HCT116 (cell line): ENCODE measurements at regions not wholly inside any gene's neighbourhood (a gene's known extent, or its start where the extent isn't known, plus 50 kb on each side); places are given as distances from the start of the nearest gene placed in this dataset.
"Not testable (repeated sequence)": the region's sequence is repeated elsewhere in the genome, so short reads cannot be mapped to it uniquely, and the experiment has no call there.

Experiments
- ATAC-seq: fragments of 200-7000 bp; cut with Tn5 transposase; 2 replicates; pipeline ENCODE4 v1.9.1; 2020; ENCODE audit warnings: mild to moderate bottlenecking, moderate library complexity
- BruUV-seq: library from RNA; stranded (reverse); fragments of 400-500 nt; replicated peaks from 2 replicates; lab custom pipeline; 2021; lab: Mats Ljungman, UMichigan
- CTCF ChIA-PET: fragments of 300-600 bp; sonication (Branson Sonifier 250); formaldehyde crosslinking; loops from one replicate; lab custom pipeline; 2021; ENCODE audit warnings: antibody characterized with exemption; lab: Charles Lee
- POLR2A ChIA-PET: fragments of 300-600, 350-600 bp; sonication (Branson Sonifier 250); formaldehyde crosslinking; loops from one replicate; lab custom pipeline; 2021; ENCODE audit warnings: antibody characterized with exemption; lab: Charles Lee
- RAD21 ChIA-PET, 2 experiments: fragments of 300-600 bp; sonication (Branson Sonifier 250); formaldehyde crosslinking; loops; one replicate each; lab custom pipeline; 2023; ENCODE audit warnings: low total read pairs in 2 of 2; ENCODE audit not compliant: uncharacterized antibody in 2 of 2, unreplicated experiment in 2 of 2, low non-redundant PET in 1 of 2; lab: Charles Lee
- DNase-seq: peaks from one replicate; pipeline ENCODE4 v3.0.0-alpha.2; 2010; ENCODE audit warnings: low read depth, low spot score
- H2AFZ ChIP-seq: fragments of 200-600 bp; shearing (Covaris generic), sonication (generic); 2 replicates; pipeline ENCODE4 v1.6.1; 2017; ENCODE audit warnings: low read depth, mixed run types, mixed read lengths, antibody characterized with exemption, low read length; ENCODE audit not compliant: poor library complexity, severe bottlenecking
- H3K27ac ChIP-seq: 2 replicates; pipeline ENCODE4 v1.5.1; 2012; ENCODE audit warnings: low read depth, low read length
- H3K27me3 ChIP-seq: fragments of 200-600 bp; sonication (generic); 2 replicates; pipeline ENCODE4 v1.6.1; 2016; ENCODE audit warnings: mixed run types, low read length, mixed read lengths; ENCODE audit not compliant: insufficient read depth
- H3K36me3 ChIP-seq, 2 experiments: fragments of 200-500 bp in 1 of 2; fragments of 200-600 bp in 1 of 2; sonication (Bioruptor generic) in 1 of 2; sonication (generic) in 1 of 2; 2 replicates each; pipeline versions ENCODE4 v1.5.1 to v1.6.1; 2014 to 2016; ENCODE audit warnings: low read length in 2 of 2, inconsistent platforms in 1 of 2, mixed read lengths in 1 of 2, mixed run types in 1 of 2; ENCODE audit not compliant: insufficient read depth in 2 of 2, control insufficient read depth in 1 of 2
- H3K4me1 ChIP-seq, 2 experiments: fragments of 200-600 bp in 1 of 2; sonication (generic) in 1 of 2; 2 replicates each; pipeline versions ENCODE4 v1.5.1 to v1.6.1; 2012 to 2017; ENCODE audit warnings: low read length in 2 of 2, inconsistent platforms in 1 of 2, mild to moderate bottlenecking in 1 of 2, mixed read lengths in 1 of 2, mixed run types in 1 of 2, moderate library complexity in 1 of 2; ENCODE audit not compliant: insufficient read depth in 2 of 2, control insufficient read depth in 1 of 2
- H3K4me2 ChIP-seq: fragments of 200-600 bp; sonication (generic); 2 replicates; pipeline ENCODE4 v1.6.1; 2017; ENCODE audit warnings: mixed run types, low read length, mixed read lengths
- H3K4me3 ChIP-seq, 2 experiments: fragments of 200-600 bp in 1 of 2; sonication (generic) in 1 of 2; replicated peaks in 1 of 2; 2 replicates each; pipeline ENCODE4 v1.5.1; 2011 to 2016; ENCODE audit warnings: low read length in 2 of 2, control low read depth in 1 of 2, low read depth in 1 of 2, mild to moderate bottlenecking in 1 of 2, mixed read lengths in 1 of 2, mixed run types in 1 of 2
- H3K79me2 ChIP-seq: fragments of 200-600 bp; sonication (generic); 2 replicates; pipeline ENCODE4 v1.6.1; 2017; ENCODE audit warnings: mild to moderate bottlenecking, mixed run types, low read length, moderate library complexity, mixed read lengths; ENCODE audit not compliant: insufficient read depth
- H3K9ac ChIP-seq: fragments of 200-600 bp; sonication (generic); 2 replicates; pipeline ENCODE4 v1.6.1; 2016; ENCODE audit warnings: low read length, mixed read lengths
- H3K9me2 ChIP-seq: fragments of 200-600 bp; sonication (generic), shearing (Covaris generic); 2 replicates; pipeline ENCODE4 v1.6.1; 2017; ENCODE audit warnings: mixed run types, mild to moderate bottlenecking, moderate library complexity; ENCODE audit not compliant: insufficient read depth
- H3K9me3 ChIP-seq, 2 experiments: fragments of 200-500 bp in 1 of 2; fragments of 200-600 bp in 1 of 2; sonication (Bioruptor generic) in 1 of 2; sonication (generic) in 1 of 2; 2 replicates each; pipeline ENCODE4 v1.6.1; 2014 to 2017; ENCODE audit warnings: low read length in 2 of 2, mixed read lengths in 2 of 2, inconsistent platforms in 1 of 2, low read depth in 1 of 2, mild to moderate bottlenecking in 1 of 2, mixed run types in 1 of 2, moderate library complexity in 1 of 2; ENCODE audit not compliant: control insufficient read depth in 1 of 2, insufficient read depth in 1 of 2
- H4K20me1 ChIP-seq: fragments of 200-600 bp; sonication (generic), shearing (Covaris generic); 2 replicates; pipeline ENCODE4 v1.6.1; 2017; ENCODE audit warnings: mixed run types, mild to moderate bottlenecking, moderate library complexity; ENCODE audit not compliant: insufficient read depth
- ATF3 ChIP-seq: IDR thresholded peaks from 2 replicates; pipeline ENCODE4 v1.6.1; 2012
- CBX3 ChIP-seq: IDR thresholded peaks from 2 replicates; pipeline ENCODE4 v1.6.1; 2012; ENCODE audit warnings: low read depth
- CEBPB ChIP-seq: IDR thresholded peaks from 2 replicates; pipeline ENCODE4 v1.6.1; 2012; ENCODE audit warnings: low read depth
- CTCF ChIP-seq, 3 experiments: fragments of 200-600 bp in 1 of 3; sonication (generic) in 1 of 3; IDR thresholded peaks in 2 of 3; conservative IDR thresholded peaks in 1 of 3; 2 replicates each; pipeline ENCODE4 v1.5.1; 2012 to 2017; ENCODE audit warnings: low read depth in 2 of 3, low read length in 2 of 3, antibody characterized with exemption in 1 of 3, borderline replicate concordance in 1 of 3, control low read depth in 1 of 3, mild to moderate bottlenecking in 1 of 3, mixed read lengths in 1 of 3, mixed run types in 1 of 3, moderate library complexity in 1 of 3; ENCODE audit not compliant: insufficient read depth in 1 of 3
- ELF1 ChIP-seq: IDR thresholded peaks from 2 replicates; pipeline ENCODE4 v1.6.1; 2012; ENCODE audit warnings: low read depth, borderline replicate concordance
- EZH2phosphoT487 ChIP-seq: fragments of 200-600 bp; IDR thresholded peaks from 2 replicates; pipeline ENCODE4 v1.6.1; 2018; ENCODE audit warnings: antibody characterized with exemption, borderline replicate concordance
- JUND ChIP-seq: IDR thresholded peaks from 2 replicates; pipeline ENCODE4 v1.6.1; 2012
- MAX ChIP-seq: IDR thresholded peaks from 2 replicates; pipeline ENCODE4 v1.6.1; 2012
- POLR2A ChIP-seq: IDR thresholded peaks from 2 replicates; pipeline ENCODE4 v1.7.0; 2011; ENCODE audit warnings: borderline replicate concordance; ENCODE audit not compliant: insufficient read depth, insufficient read length; ENCODE audit errors: extremely low read depth
- POLR2AphosphoS5 ChIP-seq: IDR thresholded peaks from 2 replicates; pipeline ENCODE4 v1.6.1; 2011; ENCODE audit warnings: mild to moderate bottlenecking, low read depth, low read length, moderate library complexity
- RAD21 ChIP-seq: IDR thresholded peaks from 2 replicates; pipeline ENCODE4 v1.6.1; 2012; ENCODE audit warnings: low read depth, mild to moderate bottlenecking
- REST ChIP-seq: IDR thresholded peaks from 2 replicates; pipeline ENCODE4 v1.6.1; 2012; ENCODE audit warnings: low read depth
- SIN3A ChIP-seq: IDR thresholded peaks from 2 replicates; pipeline ENCODE4 v1.6.1; 2012; ENCODE audit warnings: low read depth
- SP1 ChIP-seq: IDR thresholded peaks from 2 replicates; pipeline ENCODE4 v1.6.1; 2012; ENCODE audit warnings: low read depth
- SRF ChIP-seq: IDR thresholded peaks from 2 replicates; pipeline ENCODE4 v1.6.1; 2012; ENCODE audit warnings: low read depth
- ZBTB33 ChIP-seq: IDR thresholded peaks from 2 replicates; pipeline ENCODE4 v1.6.1; 2011; ENCODE audit warnings: mild to moderate bottlenecking, low read length, moderate library complexity; ENCODE audit not compliant: insufficient replicate concordance; ENCODE audit errors: extremely low read depth
- intact Hi-C: fragments of 100-400 bp; cut with micrococcal nuclease; formaldehyde crosslinking; loops from 2 replicates; pipeline ENCODE4 v1.10.0; 2022

- no peak for DNase-seq
- RAD21 ChIA-PET: no interaction called here
- CTCF ChIA-PET: no interaction called here
- Histone ChIP-seq H3K79me2 (no peaks in the 10 kb centered on the region), H3K4me2 (no peak overlapping the region), H3K27me3 (no peaks in the 10 kb centered on the region), H4K20me1 (no peaks in the 10 kb centered on the region), H3K4me3 (no peak overlapping the region), H3K9ac (no peak overlapping the region)
- POLR2A ChIA-PET: no interaction called here
- BruUV-seq: no TSS peak
- TF ChIP-seq POLR2A (no peak), JUND (no peak), REST (no peak), SRF (no peak), SIN3A (no peak), CTCF (IDR thresholded peaks at IDR 0.05 in 2 of 3, conservative IDR thresholded peaks at IDR 0.05 in 1 of 3; ENCODE audit: borderline replicate concordance in 1 of 3, insufficient read depth in 1 of 3, low read depth in 2 of 3, low read length in 2 of 3) (no peak), CBX3 (no peak), POLR2AphosphoS5 (no peak), RAD21 (no peak), EZH2phosphoT487 (no peak), MAX (no peak), ATF3 (no peak), ZBTB33 (no peak), CEBPB (no peak), ELF1 (no peak), SP1 (no peak)
- TF ChIP-seq, all 23 proteins: peak for 0
- peak; percentile 47; the same call in 1 of the 2 replicates for ATAC-seq
- Histone ChIP-seq H3K36me3 (no peaks in the 10 kb centered on the region), H3K27ac (no peak overlapping the region), H3K9me2 (no peaks in the 10 kb centered on the region), H2AFZ (no peak overlapping the region), H3K4me1 (peaks cover 0 to 5% of the 10 kb centered on the region in 2 experiments; a peak in 1 of 4 replicates), H3K9me3 (no peaks in the 10 kb centered on the region)
- intact Hi-C loops: no loop called here
Measured at GRCh38 chr12:96108321-96108720, 72.9 kb upstream of the LTA4H start.

DNA sequence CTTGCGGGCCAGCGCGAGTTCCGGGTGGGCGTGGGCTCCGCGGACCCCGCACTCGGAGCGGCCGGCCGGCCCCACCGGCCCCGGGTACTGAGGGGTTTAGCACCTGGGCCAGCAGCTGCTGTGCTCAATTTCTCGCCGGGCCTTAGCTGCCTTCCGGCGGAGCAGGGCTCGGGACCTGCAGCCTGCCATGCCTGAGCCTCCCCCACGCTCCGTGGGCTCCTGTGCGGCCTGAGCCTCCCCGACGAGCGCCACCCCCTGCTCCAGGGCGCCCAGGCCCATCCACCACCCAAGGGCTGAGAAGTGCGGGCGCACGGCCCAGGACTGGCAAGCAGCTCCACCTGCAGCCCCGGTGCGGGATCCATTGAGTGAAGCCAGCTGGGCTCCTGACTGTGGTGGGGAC, 73.6 kb upstream of the LTA4H start:
- DNase-seq, H3K4me2 ChIP-seq, BruUV-seq, H3K4me3 ChIP-seq, H3K27ac ChIP-seq, H3K36me3 ChIP-seq, H3K9me3 ChIP-seq, intact Hi-C loops, H3K9ac ChIP-seq, H3K4me1 ChIP-seq, H3K27me3 ChIP-seq, RAD21 ChIA-PET, H3K79me2 ChIP-seq, POLR2A ChIA-PET, H4K20me1 ChIP-seq, H2AFZ ChIP-seq, ATAC-seq, H3K9me2 ChIP-seq: not testable (repeated sequence)
- CTCF ChIA-PET: interaction anchor here (0.9 kb wide), 1 partner anchor 48 kb away, joined by 3 read pairs; no protein-coding TSS in a partner anchor
